KOPT-K1 (cell line): ENCODE measurements at regions not wholly inside any gene's neighbourhood (a gene's known extent, or its start where the extent isn't known, plus 50 kb on each side); places are given as distances from the start of the nearest gene placed in this dataset.
"Not testable (repeated sequence)": the region's sequence is repeated elsewhere in the genome, so short reads cannot be mapped to it uniquely, and the experiment has no call there.

Experiments used
- H3K27ac ChIP-seq: fragments of 200-600 bp; sonication (generic); 2 replicates; pipeline ENCODE4 v1.5.1; 2016; ENCODE audit warnings: antibody characterized with exemption, mild to moderate bottlenecking, low read depth, low read length; ENCODE audit not compliant: poor library complexity, severe bottlenecking
- H3K36me3 ChIP-seq: fragments of 200-600 bp; sonication (generic); 2 replicates; pipeline ENCODE4 v1.5.1; 2017; ENCODE audit warnings: antibody characterized with exemption, mild to moderate bottlenecking, low read length, moderate library complexity; ENCODE audit not compliant: insufficient read depth
- H3K9me3 ChIP-seq: fragments of 200-600 bp; sonication (generic); 2 replicates; pipeline ENCODE4 v1.5.1; 2017; ENCODE audit warnings: antibody characterized with exemption, low read length, mild to moderate bottlenecking; ENCODE audit not compliant: insufficient read depth, poor library complexity, severe bottlenecking

- no peaks in the 10 kb centered on the region for H3K36me3 ChIP-seq
- H3K27ac ChIP-seq = no peak overlapping the region
- no peaks in the 10 kb centered on the region for H3K9me3 ChIP-seq
Measured at GRCh38 chr15:39000008-39000734, 435.6 kb upstream of the RASGRP1 start.

GRCh38 chr15:39009740-39010139 lies 445.1 kb upstream of the RASGRP1 start:
- H3K36me3 ChIP-seq = no peaks in the 10 kb centered on the region
- H3K27ac ChIP-seq = no peak overlapping the region
- peaks cover 6% of the 10 kb centered on the region for H3K9me3 ChIP-seq

GRCh38 chr15:39011066-39011465 lies 446.5 kb upstream of the RASGRP1 start:
- H3K27ac ChIP-seq = not testable (repeated sequence)

GRCh38 chr15:39013262-39013661 lies 448.6 kb upstream of the RASGRP1 start:
- H3K27ac ChIP-seq = no peak overlapping the region
- no peaks in the 10 kb centered on the region for H3K36me3 ChIP-seq
- peaks cover 6% of the 10 kb centered on the region for H3K9me3 ChIP-seq

More at GRCh38 chr15:39011066-39011465, 446.5 kb upstream of the RASGRP1 start:
- H3K36me3 ChIP-seq, H3K9me3 ChIP-seq: not testable (repeated sequence)

GRCh38 chr15:39014682-39015081 lies 450.1 kb upstream of the RASGRP1 start:
- H3K36me3 ChIP-seq = no peaks in the 10 kb centered on the region
- H3K27ac ChIP-seq = no peak overlapping the region
- peaks cover 4% of the 10 kb centered on the region for H3K9me3 ChIP-seq

- no peak overlapping the region for H3K27ac ChIP-seq
- H3K36me3 ChIP-seq = no peaks in the 10 kb centered on the region
- no peaks in the 10 kb centered on the region for H3K9me3 ChIP-seq
Measured at GRCh38 chr15:39016706-39017105, 452.1 kb upstream of the RASGRP1 start.

- Histone ChIP-seq H3K9me3 (no peaks in the 10 kb centered on the region), H3K36me3 (no peaks in the 10 kb centered on the region)
Measured at GRCh38 chr15:39018966-39019365, 454.4 kb upstream of the RASGRP1 start.

GRCh38 chr15:39021341-39021740 lies 456.7 kb upstream of the RASGRP1 start:
- Histone ChIP-seq H3K27ac (no peak overlapping the region), H3K36me3 (no peaks in the 10 kb centered on the region), H3K9me3 (no peaks in the 10 kb centered on the region)

More at GRCh38 chr15:39018966-39019365, 454.4 kb upstream of the RASGRP1 start:
- H3K27ac ChIP-seq = no peak overlapping the region

- H3K27ac ChIP-seq = no peak overlapping the region
- no peaks in the 10 kb centered on the region for H3K9me3 ChIP-seq
- H3K36me3 ChIP-seq = no peaks in the 10 kb centered on the region
Measured at GRCh38 chr15:39022532-39023305, 458.1 kb upstream of the RASGRP1 start.

- Histone ChIP-seq H3K9me3 (no peaks in the 10 kb centered on the region), H3K27ac (no peak overlapping the region), H3K36me3 (no peaks in the 10 kb centered on the region)
Measured at GRCh38 chr15:39025321-39025720, 460.7 kb upstream of the RASGRP1 start.

GRCh38 chr15:39025881-39026280 lies 461.3 kb upstream of the RASGRP1 start:
- no peak overlapping the region for H3K27ac ChIP-seq
- H3K9me3 ChIP-seq = no peaks in the 10 kb centered on the region
- no peaks in the 10 kb centered on the region for H3K36me3 ChIP-seq

- Histone ChIP-seq H3K9me3 (no peaks in the 10 kb centered on the region), H3K27ac (no peak overlapping the region), H3K36me3 (no peaks in the 10 kb centered on the region)
Measured at GRCh38 chr15:39028069-39028468, 463.5 kb upstream of the RASGRP1 start.

GRCh38 chr15:39029741-39030140 lies 465.1 kb upstream of the RASGRP1 start:
- H3K36me3 ChIP-seq = no peaks in the 10 kb centered on the region
- no peaks in the 10 kb centered on the region for H3K9me3 ChIP-seq
- no peak overlapping the region for H3K27ac ChIP-seq

- H3K36me3 ChIP-seq = no peaks in the 10 kb centered on the region
- H3K27ac ChIP-seq = no peak overlapping the region
- no peaks in the 10 kb centered on the region for H3K9me3 ChIP-seq
Measured at GRCh38 chr15:39030291-39031070, 465.9 kb upstream of the RASGRP1 start.

- Histone ChIP-seq H3K27ac (no peak overlapping the region), H3K9me3 (no peaks in the 10 kb centered on the region), H3K36me3 (no peaks in the 10 kb centered on the region)
Measured at GRCh38 chr15:39031596-39031995, 467.0 kb upstream of the RASGRP1 start.
